Ammon's horn (tissue), 1 donor: ENCODE measurements at regions not wholly inside any gene's neighbourhood (a gene's known extent, or its start where the extent isn't known, plus 50 kb on each side); places are given as distances from the start of the nearest gene placed in this dataset.

Source experiments
- DNase-seq: peaks from one replicate; pipeline ENCODE4 v3.0.0-alpha.2; 2016; ENCODE audit warnings: low spot score

- DNase-seq: no peak
These were observed 228.4 kb downstream of the KLF13 start for GRCh38 chr15:31555022-31555421.

- DNase-seq: no peak
These were observed 230.0 kb downstream of the KLF13 start for GRCh38 chr15:31556494-31557150.

- no peak for DNase-seq
These were observed 231.3 kb downstream of the KLF13 start for GRCh38 chr15:31557899-31558298.

GRCh38 chr15:31558840-31559239 lies 232.2 kb downstream of the KLF13 start:
- DNase-seq: no peak

- DNase-seq: no peak
These were observed 233.2 kb downstream of the KLF13 start for GRCh38 chr15:31559786-31560185.

DNA sequence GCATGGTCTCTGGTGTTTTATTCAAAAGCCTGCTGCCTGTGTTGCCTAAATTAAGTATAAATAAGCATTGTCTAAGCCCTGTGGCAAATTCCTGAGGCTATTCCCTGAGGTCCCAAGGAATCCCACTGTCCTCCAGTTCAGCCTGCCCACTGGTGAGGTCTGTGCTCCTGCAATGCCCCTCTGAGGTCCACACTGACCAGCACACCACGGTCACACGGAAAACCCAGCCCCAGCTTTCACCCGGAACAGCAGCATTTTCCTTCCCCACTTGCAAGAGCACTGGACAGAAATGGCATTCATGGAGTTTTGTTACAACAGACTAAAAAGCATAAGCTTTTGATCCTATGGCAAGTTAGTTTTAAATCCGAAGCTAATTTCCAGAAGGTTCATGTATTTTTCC lies 234.0 kb downstream of the KLF13 start:
- no peak for DNase-seq

- DNase-seq: no peak
These were observed 234.5 kb downstream of the KLF13 start for GRCh38 chr15:31561156-31561555.

- DNase-seq: no peak
These were observed 236.4 kb downstream of the KLF13 start for GRCh38 chr15:31563001-31563400.

- no peak for DNase-seq
These were observed 236.8 kb downstream of the KLF13 start for GRCh38 chr15:31563421-31563820.

- DNase-seq: no peak
These were observed 241.2 kb downstream of the KLF13 start for GRCh38 chr15:31567861-31568260.

GRCh38 chr15:31569836-31570235 lies 243.2 kb downstream of the KLF13 start:
- DNase-seq: no peak

GRCh38 chr15:31570591-31570990 lies 244.0 kb downstream of the KLF13 start:
- no peak for DNase-seq

- DNase-seq: no peak
These were observed 245.0 kb downstream of the KLF13 start for GRCh38 chr15:31571676-31572075.

DNA sequence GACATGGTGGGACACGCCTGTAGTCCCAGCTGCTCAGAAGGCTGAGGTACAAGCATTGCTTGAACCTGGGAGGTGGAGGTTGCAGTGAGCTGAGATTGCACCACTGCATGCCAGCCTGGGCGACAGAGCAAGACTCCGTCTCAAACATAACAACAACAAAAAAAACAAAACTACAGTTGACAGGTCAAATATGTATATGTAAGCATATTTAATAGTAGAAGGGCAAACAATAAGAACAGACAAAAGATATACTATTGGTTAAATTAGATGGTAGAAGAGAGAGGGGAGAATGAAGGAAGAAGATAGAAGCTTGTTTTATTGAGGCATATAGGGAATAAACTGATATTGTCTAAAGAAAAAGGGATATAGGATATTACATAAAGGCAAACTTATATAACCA lies 247.1 kb downstream of the KLF13 start:
- no peak for DNase-seq

DNA sequence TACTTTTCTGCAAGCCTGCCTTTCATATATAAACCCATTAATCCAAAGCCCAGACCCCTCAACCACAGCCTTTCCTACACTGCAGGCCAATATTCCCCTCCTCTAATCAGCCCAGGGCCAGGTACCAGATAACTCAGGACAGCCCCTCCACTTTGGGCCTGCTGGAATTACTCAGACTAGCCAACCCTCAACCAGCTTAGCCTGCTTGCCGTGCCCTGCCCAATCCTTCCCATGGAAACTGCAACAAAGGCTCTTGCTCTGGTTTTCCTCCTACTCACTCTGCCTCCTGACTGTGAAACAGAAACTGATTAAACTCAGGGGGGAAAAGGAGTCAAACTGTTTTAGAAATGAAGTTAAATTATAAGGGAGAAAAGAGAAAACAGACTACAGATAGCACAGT lies 248.1 kb downstream of the KLF13 start:
- DNase-seq: peak; percentile 65

DNA sequence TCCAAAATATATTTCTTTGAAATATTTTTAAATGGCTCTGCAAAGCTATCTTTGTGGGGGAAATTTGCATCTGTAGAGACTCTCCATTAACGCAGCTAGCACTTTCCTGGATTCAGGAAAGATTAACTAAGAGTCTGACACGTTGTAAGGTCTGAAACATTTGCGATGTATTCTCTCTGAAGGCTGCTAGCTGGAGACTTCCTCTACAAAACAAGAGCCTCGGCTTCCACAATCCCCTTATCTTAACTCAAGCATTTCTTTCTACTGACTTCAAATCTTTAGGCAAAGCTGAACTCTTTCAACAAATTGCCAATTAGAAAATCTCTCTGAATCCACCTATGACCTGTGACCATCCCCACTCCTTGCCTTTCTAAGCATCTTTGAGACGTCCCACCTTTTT lies 250.5 kb downstream of the KLF13 start:
- DNase-seq: no peak

DNA sequence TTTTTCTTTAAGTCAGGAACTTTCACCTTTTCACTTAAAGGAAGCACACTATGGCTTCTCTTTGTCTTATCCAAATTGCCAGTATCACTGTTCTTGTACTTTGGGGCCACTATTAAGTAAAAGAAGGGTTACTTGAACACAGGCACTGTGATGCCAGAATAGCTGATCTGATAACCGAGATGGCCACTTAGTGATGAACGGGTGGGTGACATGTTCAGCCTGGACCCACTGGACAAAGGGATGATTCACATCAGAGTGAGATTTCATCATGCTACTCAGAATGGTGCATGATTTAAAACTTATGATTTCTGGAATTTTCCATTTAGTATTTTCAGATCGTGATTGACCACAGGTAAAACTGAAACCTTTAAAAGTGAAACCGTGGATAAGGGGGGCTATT lies 252.6 kb downstream of the KLF13 start:
- DNase-seq: no peak

- no peak for DNase-seq
These were observed 253.3 kb downstream of the KLF13 start for GRCh38 chr15:31579976-31580375.

- no peak for DNase-seq
These were observed 257.6 kb downstream of the KLF13 start for GRCh38 chr15:31584195-31584594.

- DNase-seq: no peak
These were observed 258.6 kb downstream of the KLF13 start for GRCh38 chr15:31585240-31585639.

GRCh38 chr15:31586841-31587240 lies 260.2 kb downstream of the KLF13 start:
- DNase-seq: no peak

- DNase-seq: no peak
These were observed 260.9 kb downstream of the KLF13 start for GRCh38 chr15:31587583-31587982.

DNA sequence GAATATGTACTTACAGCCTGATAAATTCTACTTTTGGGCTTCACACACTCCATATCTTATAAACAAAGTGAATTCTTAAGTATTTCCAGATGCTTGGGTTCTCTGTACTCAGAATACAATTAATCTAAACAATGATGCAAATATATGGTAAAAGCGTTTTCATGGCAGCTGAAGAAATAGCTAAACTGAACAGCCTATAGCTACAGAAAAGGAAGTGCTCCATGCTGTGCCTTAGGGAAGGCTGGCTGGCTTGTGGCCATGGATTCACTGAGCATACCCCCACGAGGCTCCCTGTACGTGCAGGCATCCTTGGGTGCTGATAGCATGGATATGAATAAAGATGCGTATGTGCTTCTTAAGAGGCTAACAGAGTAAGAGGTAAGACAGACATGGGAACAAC lies 264.0 kb downstream of the KLF13 start:
- no peak for DNase-seq

- DNase-seq: no peak
These were observed 265.3 kb downstream of the KLF13 start for GRCh38 chr15:31591908-31592307.

- DNase-seq: no peak
These were observed 270.8 kb downstream of the KLF13 start for GRCh38 chr15:31597466-31597865.
